ENCODE measurements at regions not wholly inside any gene's neighbourhood (a gene's known extent, or its start where the extent isn't known, plus 50 kb on each side); places are given as distances from the start of the nearest gene placed in this dataset.

DNA sequence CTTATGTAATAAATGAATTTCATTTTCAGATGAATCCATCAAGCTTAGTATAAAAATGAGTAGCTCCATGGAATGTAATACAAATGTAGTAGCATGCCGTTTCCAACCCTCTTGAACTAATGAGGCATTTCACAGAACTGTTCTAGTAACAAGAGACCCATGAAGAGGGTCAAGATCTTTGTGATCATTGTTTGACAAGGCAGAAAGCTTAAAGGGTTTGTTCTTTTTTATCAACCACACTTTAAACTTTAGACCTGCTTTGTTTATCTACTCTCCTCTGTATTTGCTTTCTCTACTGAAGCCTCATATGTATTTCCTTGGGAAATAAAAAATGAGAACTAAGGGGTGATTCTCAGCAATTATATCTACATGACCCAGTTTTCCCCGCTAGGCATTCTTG is 513.9 kb downstream of the ARAP2 start:
- TF ChIP-seq TAF1 (IDR thresholded peaks at IDR 0.05; ENCODE audit: low read depth) (no peak), CEBPB (IDR thresholded peaks at IDR 0.05) (no peak), YY1 (IDR thresholded peaks at IDR 0.05; ENCODE audit: low read depth) (no peak), CREB1 (IDR thresholded peaks at IDR 0.05; ENCODE audit: low read depth) (no peak), MAX (IDR thresholded peaks at IDR 0.05) (no peak), RAD21 (IDR thresholded peaks at IDR 0.05; ENCODE audit: low read depth) (no peak), NFIC (IDR thresholded peaks at IDR 0.05) (no peak), EGR1 (IDR thresholded peaks at IDR 0.05) (no peak)
